NCI-H1092 treated with DMSO at 0.1 percent for 48 hours (cell line): ENCODE measurements at regions not wholly inside any gene's neighbourhood (a gene's known extent, or its start where the extent isn't known, plus 50 kb on each side); places are given as distances from the start of the nearest gene placed in this dataset.
"Not testable (repeated sequence)": the region's sequence is repeated elsewhere in the genome, so short reads cannot be mapped to it uniquely, and the experiment has no call there.

ENCODE experiments used
- DNase-seq: peaks from one replicate; lab custom pipeline; 2025; lab: John Stamatoyannopoulos, UW

GRCh38 chr2:129361688-129362087, 617.8 kb upstream of the RAB6C start:
- DNase-seq = no peak

DNA sequence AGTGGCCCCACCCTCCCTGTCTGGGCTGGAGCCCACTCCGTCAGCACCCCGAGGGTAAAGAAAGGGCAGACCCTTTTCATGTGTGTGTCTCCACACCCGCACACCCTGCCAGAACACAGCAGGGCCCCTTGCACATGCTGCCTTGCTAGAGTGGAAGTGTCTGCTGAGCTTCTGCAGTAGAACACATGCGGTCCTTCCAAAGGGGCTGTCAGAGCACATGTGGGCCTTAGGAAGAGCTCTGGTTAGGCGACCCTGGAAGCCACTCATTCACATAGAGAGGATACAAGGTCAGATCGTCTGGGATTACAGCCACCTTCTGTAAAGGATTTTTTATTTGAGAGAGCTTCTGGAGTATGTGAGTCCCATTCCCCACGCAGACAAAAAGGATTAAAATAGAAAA, 613.2 kb upstream of the RAB6C start:
- DNase-seq = no peak

DNA sequence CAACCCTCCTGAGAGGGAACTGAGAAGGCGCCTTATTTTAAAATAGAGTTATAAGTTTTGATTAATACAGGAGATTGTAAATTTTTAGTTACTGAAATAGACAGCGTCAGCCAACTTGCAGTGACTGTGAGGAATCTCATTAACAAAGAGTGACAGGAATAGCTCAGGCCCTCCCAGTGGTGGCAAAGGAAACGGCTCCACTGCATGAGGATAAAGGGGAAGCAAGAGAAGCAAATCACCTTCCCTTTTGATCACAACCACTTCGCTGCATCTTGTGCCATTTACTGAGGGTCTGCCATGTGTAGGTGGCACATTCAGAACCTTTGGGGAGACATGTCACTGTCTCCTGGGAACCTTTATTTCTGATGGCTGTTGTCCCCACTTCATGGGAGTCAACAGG, 612.4 kb upstream of the RAB6C start:
- no peak for DNase-seq

DNA sequence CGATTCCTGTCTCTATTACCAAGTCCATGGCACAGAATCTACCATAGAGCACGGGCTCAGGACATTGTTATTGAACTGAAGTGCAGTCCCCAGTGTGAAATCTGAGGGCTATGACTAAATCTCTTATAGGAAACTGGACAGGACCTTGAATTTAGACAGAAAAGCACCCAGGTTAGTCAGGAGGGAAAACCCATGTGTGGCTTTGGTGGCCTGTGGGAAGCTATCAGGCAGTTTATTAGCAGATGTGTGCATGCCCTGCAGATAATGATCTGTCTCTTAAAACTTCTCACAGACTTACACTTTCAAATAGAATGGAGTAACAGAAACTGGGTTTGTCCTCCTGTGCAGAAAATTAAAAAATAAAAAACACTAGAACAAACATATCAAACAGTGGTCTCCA, 610.0 kb upstream of the RAB6C start:
- DNase-seq = no peak

DNA sequence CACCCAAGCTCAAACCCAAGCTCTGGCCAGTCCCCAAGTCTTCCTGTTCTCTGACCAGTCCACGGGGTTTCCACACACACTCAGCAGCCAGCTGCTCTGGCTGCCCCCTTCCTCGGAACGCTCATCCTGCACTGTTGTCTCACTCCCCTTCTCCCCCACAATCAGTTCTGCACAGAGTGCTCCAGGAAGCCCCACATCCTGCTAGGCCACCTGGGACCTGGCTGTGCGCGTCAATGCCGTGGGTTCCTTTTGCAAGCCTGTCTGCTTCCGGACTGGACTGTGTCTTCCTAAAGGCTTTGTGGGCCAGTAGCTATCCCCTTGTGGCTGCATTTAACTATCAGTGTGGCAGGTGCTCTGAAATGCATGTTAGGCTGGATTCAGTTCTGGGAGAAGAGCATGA, 605.0 kb upstream of the RAB6C start:
- DNase-seq = no peak

DNA sequence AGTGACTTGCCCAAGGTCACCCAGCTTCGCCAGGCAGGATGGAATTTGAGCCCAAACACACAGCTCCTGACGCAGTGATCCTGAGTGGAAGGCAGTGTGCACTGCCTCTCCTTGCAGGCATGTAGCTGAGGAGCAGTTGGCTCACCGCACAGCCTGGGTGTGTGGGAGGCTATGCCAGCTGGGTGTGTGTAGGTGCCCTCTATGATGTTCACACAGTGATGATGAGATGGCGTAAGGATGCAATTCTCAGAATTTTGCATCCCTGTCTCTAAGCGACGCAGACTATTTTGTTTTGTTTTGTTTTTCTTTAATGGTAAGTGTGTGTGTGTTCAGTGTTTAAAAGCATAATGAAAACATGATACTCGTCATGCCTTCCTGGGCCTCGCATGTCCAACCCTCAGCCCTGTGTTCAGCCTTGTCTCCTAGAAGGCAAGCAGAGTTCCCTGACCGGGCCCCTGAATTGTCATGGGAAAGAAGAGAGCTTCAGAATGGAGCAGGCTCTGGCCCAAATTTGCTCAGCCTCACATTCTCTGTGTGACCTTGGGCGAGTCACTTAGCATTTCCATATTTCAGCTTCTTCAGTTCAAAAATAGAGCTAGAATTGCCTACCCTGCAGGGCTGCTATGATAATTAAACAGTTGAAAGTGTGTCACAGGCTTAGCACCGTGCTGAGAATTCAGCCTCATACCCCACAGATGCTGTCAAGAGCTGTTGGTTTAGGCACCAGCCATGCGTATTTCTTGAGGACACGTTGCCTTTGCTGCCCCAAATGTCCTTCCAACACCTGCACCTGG, 603.6 kb upstream of the RAB6C start:
- DNase-seq = no peak

DNA sequence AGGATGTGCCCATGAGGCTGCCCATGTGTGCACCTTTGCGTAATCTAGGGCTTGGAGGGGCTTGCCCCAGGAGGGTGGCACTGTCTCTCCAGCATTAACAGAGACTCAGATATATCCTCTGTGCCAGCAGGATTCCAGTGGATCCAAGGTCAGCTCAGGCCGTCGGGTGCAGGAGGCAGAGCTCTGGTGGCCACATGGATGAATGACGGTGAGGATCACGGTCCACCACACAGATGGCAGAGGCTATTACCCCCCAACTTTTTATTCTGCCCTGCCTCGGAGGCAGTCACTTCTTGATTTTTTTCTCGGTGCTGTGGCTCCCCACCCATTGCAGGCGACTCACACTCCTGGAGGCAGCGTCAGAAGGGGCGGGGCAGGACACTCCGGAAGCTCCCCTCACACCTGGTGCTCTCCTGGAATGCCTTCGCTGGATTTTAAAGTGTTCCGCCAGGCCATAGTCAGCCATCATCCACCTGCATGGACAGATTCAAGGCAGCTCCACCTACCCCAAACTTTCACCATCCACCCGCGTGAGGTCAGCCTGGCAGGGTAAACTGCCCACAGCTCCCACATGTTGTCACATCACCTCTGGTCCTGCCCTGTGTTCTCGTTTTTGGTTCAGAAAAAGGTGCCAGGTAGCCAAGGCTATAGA, 602.9 kb upstream of the RAB6C start:
- no peak for DNase-seq

DNA sequence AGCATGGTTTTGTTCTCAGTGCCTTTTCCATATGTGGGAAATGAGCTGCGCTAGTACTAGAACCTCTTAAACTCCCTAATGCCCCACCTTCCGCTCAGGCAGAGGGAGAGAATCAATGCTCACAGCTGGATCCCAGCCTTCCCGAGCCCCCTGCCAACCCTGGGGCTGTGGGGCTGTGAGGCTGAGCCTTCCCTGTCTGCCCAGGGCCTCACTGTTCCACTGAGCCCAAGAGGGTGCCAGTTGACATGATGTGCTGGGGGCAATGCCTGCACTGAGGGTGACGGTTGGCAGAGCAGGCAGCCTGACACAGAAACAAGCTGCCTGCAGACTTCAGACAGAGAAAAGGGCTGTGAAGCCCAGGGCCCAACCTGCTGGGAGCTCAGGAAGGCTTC, 602.4 kb upstream of the RAB6C start:
- DNase-seq = no peak

DNA sequence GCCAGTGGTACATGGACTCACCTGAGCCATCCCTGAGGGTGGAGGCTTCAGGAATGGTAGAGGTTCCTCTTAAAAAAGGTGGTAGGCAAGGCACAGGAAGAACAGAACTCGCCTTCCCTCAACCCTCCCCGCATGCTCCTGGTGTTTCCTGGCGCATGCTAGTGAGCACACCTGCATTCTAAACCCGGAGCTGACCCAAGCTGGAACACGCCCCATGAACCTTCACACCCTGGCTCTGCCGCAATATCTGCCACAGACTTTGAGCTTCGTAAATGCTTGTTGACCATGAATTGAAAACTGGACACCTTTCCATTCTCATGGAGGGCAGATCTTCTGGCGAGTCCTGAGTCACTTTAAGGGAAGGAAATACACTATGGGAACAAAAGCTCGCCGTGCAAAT, 601.3 kb upstream of the RAB6C start:
- DNase-seq = no peak

GRCh38 chr2:129379411-129379810, 600.1 kb upstream of the RAB6C start:
- DNase-seq = no peak

DNA sequence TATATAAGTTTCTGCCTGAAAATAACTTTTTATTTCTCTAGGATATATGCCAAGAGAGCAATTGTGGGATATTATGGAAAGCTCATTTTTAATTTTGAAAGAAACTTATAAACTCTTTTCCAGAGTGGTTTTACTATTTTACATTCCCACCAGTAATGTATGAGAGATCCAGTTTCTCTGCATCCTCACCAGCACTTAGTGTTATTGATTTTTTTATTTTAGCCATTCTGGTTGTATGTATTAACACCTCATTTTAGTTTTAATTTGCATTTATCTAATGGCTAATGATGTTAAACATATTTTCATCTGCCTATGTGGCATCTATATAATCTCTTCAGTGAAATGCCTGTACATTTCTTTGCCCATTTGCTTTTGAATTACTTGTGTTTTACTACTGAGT, 597.7 kb upstream of the RAB6C start:
- no peak for DNase-seq

GRCh38 chr2:129388870-129389269, 590.6 kb upstream of the RAB6C start:
- DNase-seq = no peak

- no peak for DNase-seq
These were observed 585.6 kb upstream of the RAB6C start for GRCh38 chr2:129393816-129394215.

DNA sequence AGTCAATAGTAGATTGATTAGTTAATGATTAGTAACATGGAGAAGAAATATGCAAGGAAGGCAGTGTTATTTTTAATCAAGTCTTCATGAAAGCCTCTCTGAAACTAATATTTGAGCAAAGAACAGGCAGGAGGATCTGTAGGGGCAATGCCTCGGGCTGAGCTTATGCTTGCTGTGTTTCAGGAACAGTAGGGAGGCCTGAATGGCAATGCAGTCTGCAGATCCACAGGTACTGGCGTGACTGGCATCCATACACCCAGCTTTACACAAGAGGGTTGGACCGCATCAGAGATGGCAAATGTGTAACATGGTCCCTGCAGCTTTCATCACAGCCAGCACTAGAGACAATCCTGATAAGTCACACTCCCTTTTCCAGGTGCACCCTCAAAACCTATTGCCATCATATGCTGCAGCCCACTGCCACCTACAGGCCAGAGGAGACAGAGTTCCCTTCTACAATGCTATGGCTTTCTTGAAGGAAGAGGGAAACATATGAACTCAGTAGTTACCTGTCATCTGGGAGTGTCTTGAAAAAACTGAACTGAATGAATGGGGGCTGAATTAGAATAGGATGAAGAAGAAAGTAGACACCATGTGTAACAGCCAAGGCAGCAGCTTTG, 582.4 kb upstream of the RAB6C start:
- DNase-seq = peak; percentile 36

DNA sequence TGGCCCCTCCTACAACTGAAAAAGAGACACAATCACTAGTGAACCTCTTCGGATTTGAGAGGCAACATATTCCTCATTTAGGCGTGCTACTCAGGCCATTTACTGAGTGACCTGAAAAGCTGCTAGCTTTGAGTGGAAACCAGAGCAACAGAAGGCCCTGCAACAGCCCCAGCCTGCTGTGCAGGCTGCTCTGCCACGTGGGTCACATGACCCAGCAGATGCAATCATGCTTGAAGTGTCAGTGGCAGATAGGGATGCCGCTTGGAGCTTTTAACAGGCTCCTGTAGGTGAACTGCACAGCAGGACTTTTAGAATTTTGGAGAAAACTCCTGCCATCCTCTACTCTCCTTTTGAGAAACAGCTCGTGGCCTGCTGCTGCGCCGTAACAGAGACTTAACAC, 578.6 kb upstream of the RAB6C start:
- no peak for DNase-seq

DNA sequence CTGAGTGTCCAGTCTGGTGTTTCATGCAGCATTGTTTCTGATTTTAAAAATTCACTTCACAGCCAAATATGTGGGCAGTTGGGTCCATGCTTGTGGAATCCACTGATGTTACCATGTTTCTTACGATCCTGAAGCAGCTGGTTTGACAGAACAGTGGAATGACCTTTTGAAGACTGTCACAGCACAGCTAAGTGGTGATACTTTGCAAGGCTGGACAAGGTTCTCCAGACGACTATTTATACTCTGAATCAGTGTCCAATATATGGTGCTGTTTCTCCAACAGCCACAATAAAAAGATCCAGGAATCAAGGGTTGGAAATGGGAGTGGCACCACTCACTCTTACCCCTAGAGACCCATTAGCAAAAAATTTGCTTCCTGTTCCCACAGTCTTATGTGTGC, 577.4 kb upstream of the RAB6C start:
- no peak for DNase-seq

DNA sequence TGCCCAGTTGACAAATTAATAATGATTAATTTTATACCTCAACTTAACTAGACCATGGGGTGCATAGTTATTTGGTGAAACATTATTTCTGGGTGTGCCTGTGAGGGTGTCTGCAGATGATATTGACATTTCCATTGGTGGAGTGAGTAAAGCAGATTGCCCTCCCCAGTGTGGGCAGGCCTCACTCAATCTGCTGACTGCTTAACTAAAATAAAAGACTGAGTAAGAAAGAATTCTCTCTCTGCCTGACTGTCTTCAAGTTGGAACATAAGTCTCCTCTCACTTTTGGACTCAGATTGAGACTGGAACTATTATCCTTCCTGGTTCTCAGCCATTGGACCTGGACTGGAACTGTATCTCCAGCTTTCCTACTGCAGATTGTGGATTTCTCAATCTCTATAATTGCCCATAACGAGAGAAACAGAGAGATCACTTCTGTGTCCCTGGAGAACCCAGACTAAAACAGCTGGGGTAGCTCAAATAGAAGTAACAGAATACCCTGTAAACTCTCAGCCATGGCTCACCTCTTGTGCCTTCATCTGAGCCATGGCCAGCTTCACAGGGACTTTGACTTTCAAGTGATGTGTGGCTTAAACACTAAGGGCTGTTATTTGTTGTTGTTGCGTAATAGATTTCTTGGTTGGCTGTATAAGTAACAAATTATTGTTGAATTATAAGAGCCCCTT, 575.3 kb upstream of the RAB6C start:
- no peak for DNase-seq

GRCh38 chr2:129408570-129408969, 570.9 kb upstream of the RAB6C start:
- DNase-seq = no peak

GRCh38 chr2:129417041-129417440, 562.4 kb upstream of the RAB6C start:
- not testable (repeated sequence) for DNase-seq

DNA sequence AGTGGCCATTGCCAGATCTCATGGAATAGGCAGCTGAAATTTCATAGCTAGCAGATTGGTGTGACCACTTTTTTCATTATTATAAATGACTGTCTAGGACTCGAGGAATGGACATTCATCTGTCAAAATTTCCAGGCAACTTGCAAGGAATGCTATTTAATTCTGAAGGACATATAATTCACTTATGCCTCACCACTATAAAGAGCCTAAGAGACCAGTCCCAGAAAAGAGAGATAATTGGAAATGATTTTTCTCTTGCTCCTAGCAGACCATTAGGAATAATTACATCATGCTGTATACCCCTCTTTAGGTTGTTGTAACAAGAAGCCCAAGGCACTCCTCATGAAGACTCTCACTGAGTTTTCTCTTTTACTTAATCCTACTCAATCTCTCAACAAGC, 557.4 kb upstream of the RAB6C start:
- no peak for DNase-seq

DNA sequence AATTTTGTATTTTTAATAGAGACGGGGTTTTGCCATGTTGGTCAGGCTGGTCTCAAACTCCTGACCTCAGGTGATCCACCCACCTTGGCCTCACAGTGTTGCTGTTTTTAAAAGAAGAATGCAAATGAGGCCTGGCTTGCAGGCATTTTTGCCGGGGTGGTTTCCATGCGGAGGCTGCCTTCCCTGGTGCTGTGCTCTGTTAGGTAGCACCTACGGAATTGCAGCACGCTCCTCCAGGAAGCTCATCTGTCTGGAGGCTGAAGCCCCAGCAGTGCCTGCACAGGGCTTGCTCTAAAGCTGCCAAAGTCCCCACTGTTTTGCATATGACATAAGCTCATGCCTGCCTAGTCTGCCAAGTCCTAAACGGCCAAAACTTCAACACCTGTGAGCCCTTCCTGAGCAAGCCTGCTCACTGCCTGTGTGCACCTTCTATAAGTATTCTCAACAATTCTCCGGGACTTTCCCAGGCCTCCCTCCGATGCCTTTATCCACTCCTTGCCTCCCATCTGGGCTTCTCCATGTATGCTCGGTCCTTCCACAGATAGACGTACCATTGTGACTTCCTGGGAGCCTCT, 551.3 kb upstream of the RAB6C start:
- DNase-seq = no peak

DNA sequence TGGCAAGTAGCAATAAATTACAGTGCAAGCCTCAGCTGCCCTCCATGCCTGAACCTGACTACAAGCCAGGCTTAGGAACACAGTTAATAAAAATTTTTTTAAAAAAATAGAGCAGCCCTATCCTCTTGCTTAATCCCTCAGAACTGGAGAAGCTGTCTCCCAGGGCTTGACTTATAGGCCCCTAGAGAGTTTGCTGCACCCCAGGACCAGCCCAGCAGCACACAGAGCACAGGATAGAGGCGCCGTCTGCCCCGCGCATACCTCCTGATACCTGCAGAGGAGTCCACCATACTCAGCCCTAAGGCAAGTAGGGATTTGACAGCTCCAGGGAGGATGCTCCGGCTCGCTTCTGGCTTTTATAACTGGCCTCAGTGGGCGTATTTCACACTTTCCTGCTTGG, 548.6 kb upstream of the RAB6C start:
- no peak for DNase-seq

DNA sequence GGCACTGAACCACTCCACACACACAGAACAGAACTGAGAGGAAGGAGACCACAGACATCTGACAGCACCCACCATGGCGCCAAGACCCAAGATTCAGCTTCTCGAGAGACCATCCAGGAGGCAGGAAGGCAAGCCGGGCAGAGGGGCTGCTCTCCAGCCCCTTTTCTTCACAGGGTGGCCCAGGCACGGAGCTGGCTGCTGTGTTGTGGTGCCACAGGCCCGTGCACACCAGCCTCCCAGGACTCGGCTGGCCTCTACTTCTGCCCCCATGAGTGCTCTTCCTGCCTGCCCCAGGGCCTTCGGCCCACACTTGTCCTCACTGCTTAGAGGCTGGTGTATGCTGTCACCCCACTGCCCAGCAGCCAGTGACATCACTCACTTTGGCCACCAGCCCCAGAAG, 547.6 kb upstream of the RAB6C start:
- DNase-seq = no peak
